ENCODE measurements at regions not wholly inside any gene's neighbourhood (a gene's known extent, or its start where the extent isn't known, plus 50 kb on each side); places are given as distances from the start of the nearest gene placed in this dataset.

GRCh38 chr1:5386371-5386770 lies 605.9 kb downstream of the NPHP4 start:
- Histone ChIP-seq H3K4me1 (ENCODE audit: control insufficient read depth, low read depth, low read length) (no peaks in the 10 kb centered on the region), H3K27ac (ENCODE audit: low read length) (no peak overlapping the region), H3K27me3 (ENCODE audit: control insufficient read depth, insufficient read depth, low read length) (no peaks in the 10 kb centered on the region), H3K9ac (ENCODE audit: low read length) (no peak overlapping the region), H3K4me3 (ENCODE audit: low read length) (no peak overlapping the region), H3K9me3 (ENCODE audit: control insufficient read depth, low read depth, low read length) (no peaks in the 10 kb centered on the region), H3K36me3 (ENCODE audit: control insufficient read depth, low read depth, low read length) (no peaks in the 10 kb centered on the region)

GRCh38 chr1:5385956-5386355 lies 606.3 kb downstream of the NPHP4 start:
- Histone ChIP-seq H3K4me3 (ENCODE audit: low read length) (no peak overlapping the region), H3K9ac (ENCODE audit: low read length) (no peak overlapping the region), H3K9me3 (ENCODE audit: control insufficient read depth, low read depth, low read length) (no peaks in the 10 kb centered on the region), H3K27ac (ENCODE audit: low read length) (no peak overlapping the region), H3K36me3 (ENCODE audit: control insufficient read depth, low read depth, low read length) (no peaks in the 10 kb centered on the region), H3K27me3 (ENCODE audit: control insufficient read depth, insufficient read depth, low read length) (no peaks in the 10 kb centered on the region), H3K4me1 (ENCODE audit: control insufficient read depth, low read depth, low read length) (no peaks in the 10 kb centered on the region)

GRCh38 chr1:5385096-5385799 lies 607.0 kb downstream of the NPHP4 start:
- Histone ChIP-seq H3K9me3 (ENCODE audit: control insufficient read depth, low read depth, low read length) (no peaks in the 10 kb centered on the region), H3K36me3 (ENCODE audit: control insufficient read depth, low read depth, low read length) (no peaks in the 10 kb centered on the region), H3K4me3 (ENCODE audit: low read length) (no peak overlapping the region), H3K9ac (ENCODE audit: low read length) (no peak overlapping the region), H3K27me3 (ENCODE audit: control insufficient read depth, insufficient read depth, low read length) (no peaks in the 10 kb centered on the region), H3K4me1 (ENCODE audit: control insufficient read depth, low read depth, low read length) (no peaks in the 10 kb centered on the region), H3K27ac (ENCODE audit: low read length) (no peak overlapping the region)

- no peak overlapping the region for H3K4me3 ChIP-seq (ENCODE audit: low read length)
- H3K9me3 ChIP-seq (ENCODE audit: control insufficient read depth, low read depth, low read length): no peaks in the 10 kb centered on the region
- H3K27me3 ChIP-seq (ENCODE audit: control insufficient read depth, insufficient read depth, low read length): no peaks in the 10 kb centered on the region
- H3K27ac ChIP-seq (ENCODE audit: low read length): no peak overlapping the region
- H3K9ac ChIP-seq (ENCODE audit: low read length): no peak overlapping the region
- no peaks in the 10 kb centered on the region for H3K4me1 ChIP-seq (ENCODE audit: control insufficient read depth, low read depth, low read length)
- no peaks in the 10 kb centered on the region for H3K36me3 ChIP-seq (ENCODE audit: control insufficient read depth, low read depth, low read length)
Observed at GRCh38 chr1:5381491-5381890, 610.7 kb downstream of the NPHP4 start.

- no peak overlapping the region for H3K27ac ChIP-seq (ENCODE audit: low read length)
- no peaks in the 10 kb centered on the region for H3K27me3 ChIP-seq (ENCODE audit: control insufficient read depth, insufficient read depth, low read length)
- H3K9me3 ChIP-seq (ENCODE audit: control insufficient read depth, low read depth, low read length): no peaks in the 10 kb centered on the region
- no peak overlapping the region for H3K9ac ChIP-seq (ENCODE audit: low read length)
- no peaks in the 10 kb centered on the region for H3K4me1 ChIP-seq (ENCODE audit: control insufficient read depth, low read depth, low read length)
- H3K4me3 ChIP-seq (ENCODE audit: low read length): no peak overlapping the region
- no peaks in the 10 kb centered on the region for H3K36me3 ChIP-seq (ENCODE audit: control insufficient read depth, low read depth, low read length)
Observed at GRCh38 chr1:5379176-5379759, 613.0 kb downstream of the NPHP4 start.

- Histone ChIP-seq H3K36me3 (ENCODE audit: control insufficient read depth, low read depth, low read length) (no peaks in the 10 kb centered on the region), H3K4me3 (ENCODE audit: low read length) (no peak overlapping the region), H3K4me1 (ENCODE audit: control insufficient read depth, low read depth, low read length) (no peaks in the 10 kb centered on the region), H3K9ac (ENCODE audit: low read length) (no peak overlapping the region), H3K9me3 (ENCODE audit: control insufficient read depth, low read depth, low read length) (peaks cover 5% of the 10 kb centered on the region), H3K27ac (ENCODE audit: low read length) (no peak overlapping the region), H3K27me3 (ENCODE audit: control insufficient read depth, insufficient read depth, low read length) (no peaks in the 10 kb centered on the region)
Observed at GRCh38 chr1:5376538-5377247, 615.5 kb downstream of the NPHP4 start.

GRCh38 chr1:5375481-5375880 lies 616.7 kb downstream of the NPHP4 start:
- Histone ChIP-seq H3K36me3 (ENCODE audit: control insufficient read depth, low read depth, low read length) (no peaks in the 10 kb centered on the region), H3K4me1 (ENCODE audit: control insufficient read depth, low read depth, low read length) (no peaks in the 10 kb centered on the region), H3K9me3 (ENCODE audit: control insufficient read depth, low read depth, low read length) (peaks cover 5% of the 10 kb centered on the region), H3K27ac (ENCODE audit: low read length) (no peak overlapping the region), H3K9ac (ENCODE audit: low read length) (no peak overlapping the region), H3K4me3 (ENCODE audit: low read length) (no peak overlapping the region), H3K27me3 (ENCODE audit: control insufficient read depth, insufficient read depth, low read length) (no peaks in the 10 kb centered on the region)

GRCh38 chr1:5374192-5374591 lies 618.0 kb downstream of the NPHP4 start:
- H3K36me3 ChIP-seq (ENCODE audit: control insufficient read depth, low read depth, low read length): no peaks in the 10 kb centered on the region
- no peaks in the 10 kb centered on the region for H3K27me3 ChIP-seq (ENCODE audit: control insufficient read depth, insufficient read depth, low read length)
- peaks cover 5% of the 10 kb centered on the region for H3K9me3 ChIP-seq (ENCODE audit: control insufficient read depth, low read depth, low read length)
- H3K4me3 ChIP-seq (ENCODE audit: low read length): no peak overlapping the region
- no peak overlapping the region for H3K9ac ChIP-seq (ENCODE audit: low read length)
- no peak overlapping the region for H3K27ac ChIP-seq (ENCODE audit: low read length)
- no peaks in the 10 kb centered on the region for H3K4me1 ChIP-seq (ENCODE audit: control insufficient read depth, low read depth, low read length)

- H3K9ac ChIP-seq (ENCODE audit: low read length): no peak overlapping the region
- H3K4me3 ChIP-seq (ENCODE audit: low read length): no peak overlapping the region
- no peaks in the 10 kb centered on the region for H3K27me3 ChIP-seq (ENCODE audit: control insufficient read depth, insufficient read depth, low read length)
- H3K36me3 ChIP-seq (ENCODE audit: control insufficient read depth, low read depth, low read length): no peaks in the 10 kb centered on the region
- no peak overlapping the region for H3K27ac ChIP-seq (ENCODE audit: low read length)
- peaks cover 5% of the 10 kb centered on the region for H3K9me3 ChIP-seq (ENCODE audit: control insufficient read depth, low read depth, low read length)
- H3K4me1 ChIP-seq (ENCODE audit: control insufficient read depth, low read depth, low read length): no peaks in the 10 kb centered on the region
Observed at GRCh38 chr1:5373281-5373680, 618.9 kb downstream of the NPHP4 start.

GRCh38 chr1:5371270-5371669 lies 621.0 kb downstream of the NPHP4 start:
- Histone ChIP-seq H3K9ac (ENCODE audit: low read length) (no peak overlapping the region), H3K36me3 (ENCODE audit: control insufficient read depth, low read depth, low read length) (no peaks in the 10 kb centered on the region), H3K4me1 (ENCODE audit: control insufficient read depth, low read depth, low read length) (no peaks in the 10 kb centered on the region), H3K9me3 (ENCODE audit: control insufficient read depth, low read depth, low read length) (peaks cover 5% of the 10 kb centered on the region), H3K4me3 (ENCODE audit: low read length) (no peak overlapping the region), H3K27me3 (ENCODE audit: control insufficient read depth, insufficient read depth, low read length) (no peaks in the 10 kb centered on the region), H3K27ac (ENCODE audit: low read length) (no peak overlapping the region)

- Histone ChIP-seq H3K9me3 (ENCODE audit: control insufficient read depth, low read depth, low read length) (peaks cover 5% of the 10 kb centered on the region), H3K27me3 (ENCODE audit: control insufficient read depth, insufficient read depth, low read length) (no peaks in the 10 kb centered on the region), H3K4me1 (ENCODE audit: control insufficient read depth, low read depth, low read length) (no peaks in the 10 kb centered on the region), H3K27ac (ENCODE audit: low read length) (no peak overlapping the region), H3K9ac (ENCODE audit: low read length) (no peak overlapping the region), H3K36me3 (ENCODE audit: control insufficient read depth, low read depth, low read length) (no peaks in the 10 kb centered on the region), H3K4me3 (ENCODE audit: low read length) (no peak overlapping the region)
Observed at GRCh38 chr1:5370311-5370710, 621.9 kb downstream of the NPHP4 start.

GRCh38 chr1:5369223-5369622 lies 623.0 kb downstream of the NPHP4 start:
- Histone ChIP-seq H3K27ac (ENCODE audit: low read length) (no peak overlapping the region), H3K4me1 (ENCODE audit: control insufficient read depth, low read depth, low read length) (no peaks in the 10 kb centered on the region), H3K36me3 (ENCODE audit: control insufficient read depth, low read depth, low read length) (no peaks in the 10 kb centered on the region), H3K4me3 (ENCODE audit: low read length) (no peak overlapping the region), H3K9me3 (ENCODE audit: control insufficient read depth, low read depth, low read length) (peaks cover 5% of the 10 kb centered on the region), H3K27me3 (ENCODE audit: control insufficient read depth, insufficient read depth, low read length) (no peaks in the 10 kb centered on the region), H3K9ac (ENCODE audit: low read length) (no peak overlapping the region)
